ENCODE measurements at regions not wholly inside any gene's neighbourhood (a gene's known extent, or its start where the extent isn't known, plus 50 kb on each side); places are given as distances from the start of the nearest gene placed in this dataset.

GRCh38 chr20:52425253-52425652 lies 233.7 kb upstream of the ZFP64 start:
- Histone ChIP-seq H3K9ac (replicated peaks in 1 of 4; ENCODE audit: extremely low read depth in 1 of 4, low read depth in 3 of 4, low read length in 3 of 4) (no peak overlapping the region), H3K9me3 (ENCODE audit: insufficient read depth in 2 of 2, low read depth in 1 of 2, low read length in 1 of 2) (peaks cover 0 to 6% of the 10 kb centered on the region in 2 experiments; a peak in 1 of 4 replicates), H2AFZ (ENCODE audit: low read length) (0 out of 2 replicates have a peak overlapping the region, but pooled peaks have one; percentile 30), H3K79me1 (ENCODE audit: low read depth, low read length) (no peaks in the 10 kb centered on the region), H3K23ac (ENCODE audit: insufficient read length) (no peak overlapping the region), H4K20me1 (replicated peaks in 1 of 2; ENCODE audit: control insufficient read depth in 1 of 2, insufficient read depth in 2 of 2, low read length in 2 of 2) (no peaks in the 10 kb centered on the region), H3K4me3 (ENCODE audit: extremely low read depth in 1 of 4, insufficient read depth in 2 of 4, low read depth in 3 of 4, low read length in 4 of 4) (no peak overlapping the region), H3K4me2 (ENCODE audit: insufficient read depth in 1 of 2, low read depth in 2 of 2, low read length in 2 of 2) (no peak overlapping the region), H3K4ac (replicated peaks; ENCODE audit: insufficient read length, low read depth, low read length) (no peak overlapping the region), H3K36me3 (ENCODE audit: control insufficient read depth in 2 of 4, insufficient read depth in 4 of 4, low read length in 3 of 4) (no peaks in the 10 kb centered on the region), H3K27ac (ENCODE audit: low read depth, low read length) (no peak overlapping the region), H4K8ac (ENCODE audit: extremely low read depth, insufficient read depth, low read length) (no peak overlapping the region), H2AK5ac (ENCODE audit: low read depth, low read length) (no peak overlapping the region), H3K14ac (ENCODE audit: insufficient read length) (no peak overlapping the region), H2BK15ac (ENCODE audit: low read length) (no peak overlapping the region), H4K91ac (replicated peaks; ENCODE audit: insufficient read length, low read length) (no peak overlapping the region), H2BK20ac (ENCODE audit: low read length) (no peak overlapping the region), H2BK5ac (ENCODE audit: low read depth, low read length) (no peak overlapping the region), H3K23me2 (ENCODE audit: low read depth, low read length) (peaks cover 2% of the 10 kb centered on the region; the same call in 1 of the 2 replicates), H3K4me1 (replicated peaks in 1 of 4; ENCODE audit: control insufficient read depth in 3 of 4, insufficient read depth in 4 of 4, low read length in 3 of 4) (no peaks in the 10 kb centered on the region), H2BK120ac (replicated peaks; ENCODE audit: low read depth, low read length) (no peak overlapping the region), H3K56ac (replicated peaks; ENCODE audit: insufficient read length, low read depth, low read length) (no peak overlapping the region), H3K79me2 (ENCODE audit: control insufficient read depth in 1 of 2, insufficient read depth in 2 of 2, low read length in 2 of 2) (no peaks in the 10 kb centered on the region), H4K5ac (ENCODE audit: insufficient read length, low read depth, low read length) (no peak overlapping the region), H2BK12ac (ENCODE audit: low read depth, low read length) (no peak overlapping the region), H3K27me3 (replicated peaks in 1 of 4; ENCODE audit: control insufficient read depth in 3 of 4, extremely low read depth in 1 of 4, insufficient read depth in 3 of 4, low read length in 3 of 4) (no peaks in the 10 kb centered on the region), H3K18ac (ENCODE audit: extremely low read depth, low read length) (no peak overlapping the region)
- WGBS, 2 experiments (ENCODE audit: extremely low coverage in 1 of 2, insufficient coverage in 1 of 2, insufficient read length in 1 of 2, insufficient replicate concordance in 2 of 2, low coverage in 1 of 2, low lambda C conversion rate in 2 of 2, missing lambda C conversion rate in 1 of 2) = 82% methylated on average over 9 of the region's 9 CpGs; no CpG with 5 or more reads in 1 of the 2 experiments
- ChIA-PET POLR2A (ENCODE audit: partially characterized antibody) (no interaction called here), CTCF (ENCODE audit: partially characterized antibody) (no interaction called here)
- DNase-seq (ENCODE audit: low read depth in 1 of 2, low spot score in 2 of 2) (no peak), FAIRE-seq (no peak)
- TF ChIP-seq JUN (IDR thresholded peaks at IDR 0.05; ENCODE audit: low read depth, low read length) (no peak), CTBP2 (IDR thresholded peaks at IDR 0.05; ENCODE audit: borderline replicate concordance, insufficient read depth, insufficient read length, low read length) (no peak), RAD21 (IDR thresholded peaks at IDR 0.05 in 1 of 2, conservative IDR thresholded peaks at IDR 0.05 in 1 of 2; ENCODE audit: low read depth in 2 of 2, low read length in 2 of 2) (no peak), SIN3A (conservative IDR thresholded peaks at IDR 0.05 in 1 of 2, IDR thresholded peaks at IDR 0.05 in 1 of 2; ENCODE audit: low read depth in 1 of 2, low read length in 2 of 2) (no peak)

Data from H1 (cell line).